ENCODE measurements at regions not wholly inside any gene's neighbourhood (a gene's known extent, or its start where the extent isn't known, plus 50 kb on each side); places are given as distances from the start of the nearest gene placed in this dataset.
A peak's percentile ranks its signal among the peaks of the same experiment; 100 is the strongest.
"Not testable (repeated sequence)": the region's sequence is repeated elsewhere in the genome, so short reads cannot be mapped to it uniquely, and the experiment has no call there.

GRCh38 chr9:107819772-107820565 lies 330.4 kb upstream of the KLF4 start:
- peak in 1 of 3 donors; percentile 16 for TF ChIP-seq POLR2AphosphoS5 (IDR thresholded peaks at IDR 0.05)
- no peak for TF ChIP-seq CTCF (IDR thresholded peaks at IDR 0.05)
- no peaks in the 10 kb centered on the region for H3K27me3 ChIP-seq
- peak overlapping the region in 2 of 4 donors; percentile 7 to 24 for H3K27ac ChIP-seq
- WGBS, 2 donors (ENCODE audit: low coverage in 1 of 2), result 55 to 66% methylated on average over 8 to 14 of the region's 14 CpGs
- intact Hi-C loops (cut with DNase I; ENCODE audit: low total_unique reads) (no loop called here), in situ Hi-C loops (cut with MboI; ENCODE audit: low pct_ligation_motif_present in 1 of 4, low pct_unique_long_range_greater_than_20kb in 1 of 4, low sequenced_read_pairs in 3 of 4) (loop anchor here in 1 of 4 donors (25.0 kb wide), 1 partner anchor 742 kb away; no protein-coding TSS in a partner anchor)
- no peaks in the 10 kb centered on the region for H3K36me3 ChIP-seq
- peaks cover 0 to 28% (median 17%) of the 10 kb centered on the region in 4 donors for H3K4me1 ChIP-seq
- H3K9me3 ChIP-seq, result no peaks in the 10 kb centered on the region
- no peak overlapping the region for H3K4me3 ChIP-seq
- peak; percentile 53 for DNase-seq

DNA sequence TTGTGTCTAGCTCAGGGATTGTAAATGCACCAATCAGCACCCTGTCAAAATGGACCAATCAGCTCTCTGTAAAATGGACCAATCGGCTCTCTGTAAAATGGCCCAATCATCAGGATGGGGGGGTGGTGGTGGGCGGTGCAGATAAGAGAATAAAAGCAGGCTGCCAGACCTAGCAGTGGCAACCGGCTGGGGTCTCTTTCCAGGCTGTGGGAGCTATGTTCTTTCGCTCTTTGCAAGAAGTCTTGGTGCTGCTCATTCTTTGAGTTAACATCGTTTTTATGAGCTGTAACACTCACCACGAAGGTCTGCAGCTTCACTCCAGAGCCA lies 328.9 kb upstream of the KLF4 start:
- H3K27ac ChIP-seq; intact Hi-C loops (cut with DNase I; ENCODE audit: low total_unique reads); H3K36me3 ChIP-seq; H3K27me3 ChIP-seq; H3K9me3 ChIP-seq; DNase-seq; H3K4me3 ChIP-seq: not testable (repeated sequence)
- in situ Hi-C loops (cut with MboI; ENCODE audit: low pct_ligation_motif_present in 1 of 4, low pct_unique_long_range_greater_than_20kb in 1 of 4, low sequenced_read_pairs in 3 of 4), result loop anchor here in 1 of 4 donors (25.0 kb wide), 1 partner anchor 744 kb away; no protein-coding TSS in a partner anchor
- WGBS, 2 donors (ENCODE audit: low coverage in 1 of 2), result 90% methylated on average over 6 of the region's 6 CpGs; no CpG with 5 or more reads in 1 of the 2 donors
- H3K4me1 ChIP-seq, result peaks cover 0 to 28% (median 17%) of the 10 kb centered on the region in 4 donors

- H3K27me3 ChIP-seq; DNase-seq; H3K4me3 ChIP-seq; H3K36me3 ChIP-seq; H3K9me3 ChIP-seq; intact Hi-C loops (cut with DNase I; ENCODE audit: low total_unique reads): not testable (repeated sequence)
- WGBS, 2 donors (ENCODE audit: low coverage in 1 of 2), result 97% methylated on average over 44 of the region's 55 CpGs; no CpG with 5 or more reads in 1 of the 2 donors
- Histone ChIP-seq H3K4me1 (peaks cover 0 to 28% (median 17%) of the 10 kb centered on the region in 4 donors), H3K27ac (peak overlapping the region in 1 of 4 donors; percentile 26)
- in situ Hi-C loops (cut with MboI; ENCODE audit: low pct_ligation_motif_present in 1 of 4, low pct_unique_long_range_greater_than_20kb in 1 of 4, low sequenced_read_pairs in 3 of 4), result loop anchor here in 1 of 4 donors (25.0 kb wide), 1 partner anchor 744 kb away; no protein-coding TSS in a partner anchor
These were observed 328.3 kb upstream of the KLF4 start for GRCh38 chr9:107817595-107818502.

- DNase-seq, result no peak
- 37 to 43% methylated on average over 2 of the region's 2 CpGs for WGBS, 2 donors (ENCODE audit: low coverage in 1 of 2)
- in situ Hi-C loops (cut with MboI; ENCODE audit: low pct_ligation_motif_present in 1 of 4, low pct_unique_long_range_greater_than_20kb in 1 of 4, low sequenced_read_pairs in 3 of 4) (loop anchor here in 1 of 4 donors (25.0 kb wide), 1 partner anchor 746 kb away; no protein-coding TSS in a partner anchor), intact Hi-C loops (cut with DNase I; ENCODE audit: low total_unique reads) (no loop called here)
- Histone ChIP-seq H3K27me3 (no peaks in the 10 kb centered on the region), H3K9me3 (no peaks in the 10 kb centered on the region), H3K27ac (peak overlapping the region; percentile 26 to 57 (median 35)), H3K4me3 (no peak overlapping the region), H3K4me1 (peaks cover 0 to 28% (median 17%) of the 10 kb centered on the region in 4 donors), H3K36me3 (no peaks in the 10 kb centered on the region)
- TF ChIP-seq POLR2A (IDR thresholded peaks at IDR 0.05), result no peak
- TF ChIP-seq EP300 (IDR thresholded peaks at IDR 0.05; ENCODE audit: low read depth), result no peak
- TF ChIP-seq CTCF (IDR thresholded peaks at IDR 0.05), result no peak
- TF ChIP-seq POLR2AphosphoS5 (IDR thresholded peaks at IDR 0.05), result no peak
These were observed 327.0 kb upstream of the KLF4 start for GRCh38 chr9:107816561-107817021.

Measured in transverse colon (tissue), 4 donors.